HG03280 (cell line): ENCODE measurements at regions not wholly inside any gene's neighbourhood (a gene's known extent, or its start where the extent isn't known, plus 50 kb on each side); places are given as distances from the start of the nearest gene placed in this dataset.

Source experiments
- ATAC-seq: cut with Tn5 transposase; IDR thresholded peaks from one replicate; pipeline ENCODE4 v1.9.1; 2021; ENCODE audit warnings: mild to moderate bottlenecking, moderate library complexity; ENCODE audit not compliant: unreplicated experiment

GRCh38 chr17:79524213-79525187 lies 86.4 kb downstream of the RBFOX3 start:
- ATAC-seq: no peak

GRCh38 chr17:79522414-79522813 lies 88.4 kb downstream of the RBFOX3 start:
- no peak for ATAC-seq

GRCh38 chr17:79521225-79521624 lies 89.6 kb downstream of the RBFOX3 start:
- no peak for ATAC-seq

GRCh38 chr17:79520167-79521165 lies 90.4 kb downstream of the RBFOX3 start:
- ATAC-seq: no peak

- ATAC-seq: no peak
Observed at GRCh38 chr17:79519601-79520000, 91.2 kb downstream of the RBFOX3 start.

- no peak for ATAC-seq
Observed at GRCh38 chr17:79518585-79519523, 92.0 kb downstream of the RBFOX3 start.

- ATAC-seq: no peak
Observed at GRCh38 chr17:79517827-79518584, 92.8 kb downstream of the RBFOX3 start.

GRCh38 chr17:79515646-79516571 lies 94.9 kb downstream of the RBFOX3 start:
- no peak for ATAC-seq

GRCh38 chr17:79515110-79515509 lies 95.7 kb downstream of the RBFOX3 start:
- ATAC-seq: no peak

GRCh38 chr17:79513820-79514535 lies 96.9 kb downstream of the RBFOX3 start:
- no peak for ATAC-seq

- ATAC-seq: no peak
Observed at GRCh38 chr17:79513206-79513605, 97.6 kb downstream of the RBFOX3 start.

- ATAC-seq: no peak
Observed at GRCh38 chr17:79511471-79511870, 99.4 kb downstream of the RBFOX3 start.

- no peak for ATAC-seq
Observed at GRCh38 chr17:79510071-79510470, 100.8 kb downstream of the RBFOX3 start.

GRCh38 chr17:79509490-79509889 lies 101.4 kb downstream of the RBFOX3 start:
- no peak for ATAC-seq

GRCh38 chr17:79509008-79509407 lies 101.8 kb downstream of the RBFOX3 start:
- ATAC-seq: no peak

GRCh38 chr17:79508291-79508716 lies 102.5 kb downstream of the RBFOX3 start:
- no peak for ATAC-seq

- ATAC-seq: no peak
Observed at GRCh38 chr17:79506955-79507354, 103.9 kb downstream of the RBFOX3 start.
